Lung (tissue), 11 donors: ENCODE measurements at regions not wholly inside any gene's neighbourhood (a gene's known extent, or its start where the extent isn't known, plus 50 kb on each side); places are given as distances from the start of the nearest gene placed in this dataset.

ENCODE experiments used
- ATAC-seq: fragments of 200-7000 bp; cut with Tn5 transposase; one replicate; pipeline ENCODE4 v1.9.1; 2020; ENCODE audit warnings: moderate number of reproducible peaks; ENCODE audit not compliant: insufficient read depth, low FRiP score
- DNase-seq, 3 donors: peaks; one replicate each; pipeline ENCODE4 v3.0.0-alpha.2; 2013 to 2017
- H3K27ac ChIP-seq, 2 donors: one replicate each; pipeline ENCODE4 v1.5.1; 2013; ENCODE audit warnings: mild to moderate bottlenecking in 2 of 2, moderate library complexity in 2 of 2, control low read depth in 1 of 2, inconsistent platforms in 1 of 2, low read depth in 1 of 2, low read length in 1 of 2
- H3K27me3 ChIP-seq, 3 donors: one replicate each; pipeline ENCODE4 v1.5.1; 2013; ENCODE audit warnings: low read length in 2 of 3; ENCODE audit not compliant: control insufficient read depth in 3 of 3, insufficient read depth in 3 of 3
- H3K36me3 ChIP-seq, 4 donors: one replicate each; pipeline ENCODE4 v1.5.1; 2013; ENCODE audit warnings: low read length in 4 of 4, mild to moderate bottlenecking in 1 of 4, moderate library complexity in 1 of 4; ENCODE audit not compliant: control insufficient read depth in 4 of 4, insufficient read depth in 4 of 4
- H3K4me1 ChIP-seq, 5 donors: one replicate each; pipeline ENCODE4 v1.5.1; 2013; ENCODE audit warnings: low read length in 5 of 5, mild to moderate bottlenecking in 2 of 5, moderate library complexity in 1 of 5; ENCODE audit not compliant: control insufficient read depth in 5 of 5, insufficient read depth in 5 of 5
- H3K4me3 ChIP-seq: one replicate; pipeline ENCODE4 v1.5.1; 2013; ENCODE audit warnings: mild to moderate bottlenecking, control low read depth, moderate library complexity
- H3K9ac ChIP-seq, 2 donors: one replicate each; pipeline ENCODE4 v1.5.1; 2013; ENCODE audit warnings: low read length in 2 of 2, control low read depth in 1 of 2; ENCODE audit not compliant: insufficient read depth in 1 of 2
- H3K9me3 ChIP-seq, 4 donors: one replicate each; pipeline ENCODE4 v1.5.1; 2013; ENCODE audit warnings: low read length in 3 of 4, mild to moderate bottlenecking in 1 of 4, moderate library complexity in 1 of 4; ENCODE audit not compliant: control insufficient read depth in 4 of 4, insufficient read depth in 3 of 4
- WGBS, 2 donors: extraction: QIAGEN DNeasy Blood & Tissue Kit; methylation state at CpG; one replicate each; pipeline ENCODE4 v1.1.7; 2013; 5-methylcytosine and 5-hydroxymethylcytosine counted together
- TF ChIP-seq, protein P1 (sequence below): IDR thresholded peaks from 2 replicates; pipeline ENCODE4 v1.5.1; 2012; ENCODE audit warnings: mild to moderate bottlenecking; ENCODE audit errors: control extremely low read depth, extremely low read depth
- donor health status: control.
- donor health status: control.
- donor health status: Bipolar disorder and iron deficiency.
- donor health status: healthy.
- donor health status: DM: yes; HTN: yes; CAD: no.

- no peak overlapping the region for H3K4me3 ChIP-seq
- 81 to 85% methylated on average over 4 of the region's 4 CpGs for WGBS, 2 donors
- TF ChIP-seq, protein P1, sequence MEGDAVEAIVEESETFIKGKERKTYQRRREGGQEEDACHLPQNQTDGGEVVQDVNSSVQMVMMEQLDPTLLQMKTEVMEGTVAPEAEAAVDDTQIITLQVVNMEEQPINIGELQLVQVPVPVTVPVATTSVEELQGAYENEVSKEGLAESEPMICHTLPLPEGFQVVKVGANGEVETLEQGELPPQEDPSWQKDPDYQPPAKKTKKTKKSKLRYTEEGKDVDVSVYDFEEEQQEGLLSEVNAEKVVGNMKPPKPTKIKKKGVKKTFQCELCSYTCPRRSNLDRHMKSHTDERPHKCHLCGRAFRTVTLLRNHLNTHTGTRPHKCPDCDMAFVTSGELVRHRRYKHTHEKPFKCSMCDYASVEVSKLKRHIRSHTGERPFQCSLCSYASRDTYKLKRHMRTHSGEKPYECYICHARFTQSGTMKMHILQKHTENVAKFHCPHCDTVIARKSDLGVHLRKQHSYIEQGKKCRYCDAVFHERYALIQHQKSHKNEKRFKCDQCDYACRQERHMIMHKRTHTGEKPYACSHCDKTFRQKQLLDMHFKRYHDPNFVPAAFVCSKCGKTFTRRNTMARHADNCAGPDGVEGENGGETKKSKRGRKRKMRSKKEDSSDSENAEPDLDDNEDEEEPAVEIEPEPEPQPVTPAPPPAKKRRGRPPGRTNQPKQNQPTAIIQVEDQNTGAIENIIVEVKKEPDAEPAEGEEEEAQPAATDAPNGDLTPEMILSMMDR = no peak
- H3K27ac ChIP-seq = no peak overlapping the region
- no peaks in the 10 kb centered on the region for H3K9me3 ChIP-seq
- ATAC-seq (no peak), DNase-seq (no peak)
- H3K9ac ChIP-seq = no peak overlapping the region
- no peaks in the 10 kb centered on the region for H3K36me3 ChIP-seq
- no peaks in the 10 kb centered on the region for H3K4me1 ChIP-seq
- no peaks in the 10 kb centered on the region for H3K27me3 ChIP-seq
Observed at GRCh38 chr2:193668557-193669323, 1474.0 kb upstream of the TMEFF2 start.

- Histone ChIP-seq H3K4me3 (no peak overlapping the region), H3K27ac (no peak overlapping the region), H3K36me3 (no peaks in the 10 kb centered on the region), H3K9ac (no peak overlapping the region), H3K27me3 (no peaks in the 10 kb centered on the region), H3K4me1 (no peaks in the 10 kb centered on the region), H3K9me3 (peaks cover 0 to 10% (median 0%) of the 10 kb centered on the region in 4 donors)
- TF ChIP-seq, protein P1 = no peak
- 94% methylated on average over 1 of the region's 1 CpG for WGBS, 2 donors
- ATAC-seq = no peak
- no peak for DNase-seq
Observed at GRCh38 chr2:193627927-193628272, 1433.2 kb upstream of the TMEFF2 start.

DNA sequence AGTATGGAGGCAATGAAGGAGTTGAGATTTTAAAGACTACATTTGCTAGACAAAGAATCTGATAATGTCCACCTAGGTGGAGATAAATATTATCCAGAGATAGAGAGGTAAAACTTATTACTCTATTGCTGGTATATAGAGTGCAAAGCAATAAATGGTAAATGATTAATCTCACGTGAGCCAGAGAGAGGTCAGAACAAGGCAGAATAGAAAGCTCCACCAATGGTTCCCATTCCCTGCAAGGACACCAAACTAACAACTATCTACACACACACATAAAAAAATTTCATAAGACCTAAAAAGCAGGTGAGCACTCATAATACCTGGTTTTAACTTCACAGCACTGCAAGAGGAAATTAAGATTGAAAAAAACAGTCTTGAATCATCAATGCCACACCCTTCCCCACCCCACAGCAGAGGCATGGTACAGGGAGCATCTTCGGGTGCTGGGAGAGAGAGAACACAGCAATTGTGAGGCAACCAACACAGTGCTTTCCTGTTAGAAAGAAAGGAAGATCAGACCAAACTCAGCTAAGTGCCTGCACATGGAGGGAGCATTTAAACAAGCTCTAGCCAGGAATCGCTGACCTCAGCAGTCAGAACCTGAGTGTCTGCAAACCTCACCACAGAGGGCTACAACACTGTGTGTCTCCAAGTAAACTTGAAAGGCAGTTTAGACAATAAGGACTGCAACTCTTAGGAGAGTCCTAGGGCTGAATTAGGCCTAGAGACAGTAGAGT is 1432.6 kb upstream of the TMEFF2 start:
- Histone ChIP-seq H3K4me1 (no peaks in the 10 kb centered on the region), H3K36me3 (no peaks in the 10 kb centered on the region), H3K9me3 (peaks cover 0 to 10% (median 0%) of the 10 kb centered on the region in 4 donors), H3K27ac (no peak overlapping the region), H3K27me3 (no peaks in the 10 kb centered on the region), H3K9ac (no peak overlapping the region), H3K4me3 (no peak overlapping the region)
- WGBS, 2 donors = 72 to 73% methylated on average over 3 of the region's 3 CpGs
- DNase-seq (no peak), ATAC-seq (no peak)
- TF ChIP-seq, protein P1 = no peak
